LNCAP (cell line): ENCODE measurements at regions not wholly inside any gene's neighbourhood (a gene's known extent, or its start where the extent isn't known, plus 50 kb on each side); places are given as distances from the start of the nearest gene placed in this dataset.

Source experiments
- CTCF ChIP-seq: fragments of 450-650 bp; IDR thresholded peaks from 2 replicates; pipeline ENCODE4 v1.5.1; 2017; ENCODE audit warnings: mild to moderate bottlenecking

DNA sequence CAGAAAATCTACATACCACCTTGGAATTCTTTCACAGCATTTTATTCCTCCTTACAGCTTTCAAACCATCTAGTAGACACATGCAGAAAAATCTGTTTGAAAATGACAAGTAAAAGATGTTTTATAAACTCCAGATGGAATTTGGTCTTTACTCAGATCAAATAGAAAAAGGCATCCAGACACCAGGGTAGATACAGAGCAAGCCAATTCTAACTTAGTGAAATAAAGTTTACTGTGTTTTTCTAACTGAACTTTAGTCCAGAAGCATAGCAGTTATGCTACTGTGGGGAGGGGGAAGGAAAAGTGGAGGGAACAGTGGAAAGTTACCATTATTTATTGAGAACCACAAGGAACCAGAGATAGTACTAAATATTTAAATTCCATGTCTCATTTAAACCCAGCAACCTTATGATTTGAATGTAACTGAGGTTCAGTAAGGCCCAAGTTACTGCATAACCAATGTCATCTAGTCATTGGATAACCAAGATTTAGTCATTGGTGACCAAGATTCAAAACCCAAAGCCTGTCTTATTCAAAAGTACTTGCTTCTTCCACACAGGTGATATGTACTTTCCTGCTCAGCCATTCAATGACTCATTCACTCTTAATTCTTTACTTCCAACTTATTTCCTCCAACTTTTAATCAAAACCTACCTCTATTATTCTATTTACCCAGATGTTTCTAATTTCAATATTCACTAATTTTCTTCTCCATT lies 57.7 kb downstream of the RAD51AP2 start:
- no peak for TF ChIP-seq CTCF

GRCh38 chr2:17455343-17455742 lies 62.9 kb downstream of the RAD51AP2 start:
- TF ChIP-seq CTCF = no peak

DNA sequence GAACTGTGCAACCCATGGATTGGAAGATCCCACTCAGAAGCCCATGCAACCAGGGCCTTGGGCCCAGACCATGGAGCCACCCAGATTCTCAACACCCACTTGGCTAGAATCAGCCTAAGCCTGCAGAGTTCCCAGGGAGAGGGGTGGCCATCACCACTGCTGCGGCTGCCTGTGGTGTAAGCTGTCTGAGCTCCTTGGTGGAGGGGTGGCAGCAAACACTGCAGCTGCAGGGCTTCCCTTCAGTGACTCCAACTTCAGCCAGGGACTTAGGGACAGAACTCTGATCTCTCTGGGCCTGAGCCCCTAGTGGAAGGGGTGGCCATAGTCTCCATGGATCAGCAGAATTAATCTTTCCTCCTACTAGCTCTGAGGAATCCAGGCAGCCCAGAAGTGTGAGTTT lies 72.5 kb downstream of the RAD51AP2 start:
- TF ChIP-seq CTCF = no peak

DNA sequence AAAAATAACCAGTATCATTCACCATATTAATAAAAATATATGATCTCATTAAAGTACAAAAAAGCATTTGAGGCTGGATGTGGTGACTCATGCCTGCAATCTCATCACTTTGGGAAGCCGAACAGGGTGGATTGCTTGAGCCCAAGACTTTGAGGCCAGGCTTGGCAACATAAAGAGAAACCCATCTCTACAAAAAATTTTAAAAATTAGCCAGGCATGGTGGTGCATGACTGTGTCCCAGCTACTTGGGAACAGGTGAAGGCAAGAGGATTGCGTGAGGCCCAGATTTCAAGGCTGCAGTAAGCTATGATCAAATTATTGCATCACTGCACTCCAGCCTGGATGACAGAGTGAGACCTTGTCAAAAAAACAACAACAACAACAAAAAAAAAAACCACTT lies 75.9 kb downstream of the RAD51AP2 start:
- TF ChIP-seq CTCF = no peak

DNA sequence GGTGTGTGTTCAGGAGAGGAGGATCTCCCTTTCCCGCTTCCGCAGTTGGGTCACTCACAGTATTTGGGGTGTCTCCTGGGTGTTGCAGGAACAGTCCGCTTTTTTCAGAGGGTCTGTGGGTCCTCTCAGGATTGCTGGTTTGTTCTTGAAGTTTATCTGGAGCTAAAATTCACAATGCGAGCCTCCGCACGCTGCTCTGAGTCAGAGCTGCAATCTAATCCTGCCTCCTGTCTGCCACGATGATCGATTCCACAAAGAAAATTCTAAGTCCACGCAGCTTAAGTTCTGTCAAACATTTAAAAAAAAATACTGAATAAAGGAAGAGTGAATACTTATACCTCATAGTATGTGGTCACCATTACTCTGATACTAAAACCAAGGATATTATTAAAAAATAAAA lies 76.5 kb downstream of the RAD51AP2 start:
- no peak for TF ChIP-seq CTCF

- TF ChIP-seq CTCF = no peak
Observed at GRCh38 chr2:17441055-17441771, 77.0 kb downstream of the RAD51AP2 start.

GRCh38 chr2:17430326-17430725 lies 87.9 kb downstream of the RAD51AP2 start:
- TF ChIP-seq CTCF = no peak
